K562 (cell line): ENCODE measurements at regions not wholly inside any gene's neighbourhood (a gene's known extent, or its start where the extent isn't known, plus 50 kb on each side); places are given as distances from the start of the nearest gene placed in this dataset.

Source experiments
- ATAC-seq: fragments of 200-7000 bp; cut with Tn5 transposase; 3 replicates; pipeline ENCODE4 v1.9.1; 2020; ENCODE audit warnings: moderate library complexity
- BruUV-seq: library from RNA; stranded (reverse); fragments of 400-500 nt; replicated peaks from 2 replicates; lab custom pipeline; 2021; lab: Mats Ljungman, UMichigan
- CTCF ChIA-PET: fragments of 300-600 bp; formaldehyde crosslinking; extraction: SDS; loops from one replicate; lab custom pipeline; 2021; ENCODE audit warnings: low intra/inter-chr PET ratio; lab: Yijun Ruan, JAX
- POLR2A ChIA-PET: fragments of 300-600, 350-650 bp; sonication (Branson Sonifier 250); formaldehyde crosslinking; extraction: SDS; loops from one replicate; lab custom pipeline; 2021; ENCODE audit warnings: antibody characterized with exemption, inconsistent platforms; lab: Yijun Ruan, JAX
- DNase-seq, 4 experiments: peaks; one replicate each; pipeline versions ENCODE4 v3.0.0 to v3.0.0-alpha.2; 2011 to 2018; ENCODE audit warnings: low spot score in 3 of 4, mixed read lengths in 3 of 4; ENCODE audit errors: extremely low read depth in 1 of 4
- FAIRE-seq: peaks from 2 replicates; lab custom pipeline; 2011; peaks lifted over from hg19 to GRCh38; lab: Jason Lieb, UNC
- H2AFZ ChIP-seq: 2 replicates; pipeline ENCODE4 v1.6.0; 2011; ENCODE audit warnings: low read depth, low read length, control low read depth, inconsistent platforms
- H3K27ac ChIP-seq: fragments of 200-600 bp; 3 replicates; pipeline ENCODE4 v1.8.0; 2011; ENCODE audit warnings: low read depth, mild to moderate bottlenecking, control low read depth, inconsistent platforms, low read length, moderate library complexity, mixed read lengths; ENCODE audit errors: extremely low read depth
- H3K27me3 ChIP-seq, 2 experiments: fragments of 300-600 bp in 1 of 2; 2 replicates in 1 of 2; 3 replicates in 1 of 2; pipeline versions ENCODE4 v1.6.0 to v1.8.0; 2011; ENCODE audit warnings: inconsistent platforms in 2 of 2, low read length in 2 of 2, mild to moderate bottlenecking in 1 of 2, mixed read lengths in 1 of 2, moderate library complexity in 1 of 2; ENCODE audit not compliant: control insufficient read depth in 2 of 2, insufficient read depth in 2 of 2
- H3K36me3 ChIP-seq: fragments of 300-600 bp; 3 replicates; pipeline ENCODE4 v1.8.0; 2011; ENCODE audit warnings: mild to moderate bottlenecking, low read length, inconsistent platforms; ENCODE audit not compliant: control insufficient read depth, insufficient read depth
- H3K4me1 ChIP-seq, 2 experiments: fragments of 200-600 bp in 1 of 2; replicated peaks in 1 of 2; 2 replicates in 1 of 2; 3 replicates in 1 of 2; pipeline versions ENCODE4 v1.5.1 to v1.8.0; 2011; ENCODE audit warnings: inconsistent platforms in 2 of 2, low read length in 2 of 2, mild to moderate bottlenecking in 1 of 2, mixed read lengths in 1 of 2, moderate library complexity in 1 of 2; ENCODE audit not compliant: control insufficient read depth in 2 of 2, insufficient read depth in 2 of 2
- H3K4me2 ChIP-seq: 2 replicates; pipeline ENCODE4 v1.6.1; 2011; ENCODE audit warnings: low read length, control low read depth, inconsistent platforms, mixed read lengths; ENCODE audit not compliant: insufficient read depth
- H3K4me3 ChIP-seq: fragments of 200-600 bp; sonication (generic), shearing (Covaris generic); 2 replicates; pipeline ENCODE4 v1.5.1; 2016; ENCODE audit warnings: control low read depth, inconsistent platforms
- H3K79me2 ChIP-seq: fragments of 200-600 bp; 3 replicates; pipeline ENCODE4 v1.8.0; 2011; ENCODE audit warnings: low read length, inconsistent platforms; ENCODE audit not compliant: control insufficient read depth, insufficient read depth
- H3K9ac ChIP-seq, 2 experiments: 2 replicates each; pipeline versions ENCODE4 v1.6.0 to v1.6.1; 2011; ENCODE audit warnings: low read depth in 2 of 2, low read length in 2 of 2, control low read depth in 1 of 2, inconsistent platforms in 1 of 2, mild to moderate bottlenecking in 1 of 2, mixed read lengths in 1 of 2; ENCODE audit not compliant: insufficient read depth in 1 of 2
- H3K9me1 ChIP-seq: one replicate; pipeline ENCODE4 v1.6.0; 2011; ENCODE audit warnings: inconsistent platforms, mild to moderate bottlenecking, low read length, moderate library complexity; ENCODE audit not compliant: control insufficient read depth, insufficient read depth
- H3K9me3 ChIP-seq: replicated peaks from 2 replicates; pipeline ENCODE4 v1.5.1; 2011; ENCODE audit warnings: low read depth, low read length, inconsistent platforms; ENCODE audit not compliant: control insufficient read depth, insufficient read depth
- H4K20me1 ChIP-seq: replicated peaks from 2 replicates; pipeline ENCODE4 v1.6.1; 2011; ENCODE audit warnings: low read length, inconsistent platforms, mixed read lengths; ENCODE audit not compliant: control insufficient read depth, insufficient read depth
- NCOA2 ChIP-seq, 2 experiments: fragments of 450-650 bp; IDR thresholded peaks; 2 replicates each; pipeline ENCODE4 v1.6.1; 2018; ENCODE audit warnings: mild to moderate bottlenecking in 2 of 2, moderate library complexity in 1 of 2; ENCODE audit not compliant: partially characterized antibody in 2 of 2
- RBM14 ChIP-seq: fragments of 200-400 bp; formaldehyde crosslinking; IDR thresholded peaks from 2 replicates; pipeline ENCODE4 v1.6.1; 2018; ENCODE audit warnings: low read depth, mild to moderate bottlenecking, low read length, moderate library complexity, borderline replicate concordance; ENCODE audit not compliant: insufficient read depth
- RBM17 ChIP-seq: fragments of 200-400 bp; formaldehyde crosslinking; IDR thresholded peaks from 2 replicates; pipeline ENCODE4 v1.6.1; 2017; ENCODE audit warnings: low read depth, mild to moderate bottlenecking, low read length, borderline replicate concordance
- ZNF561 ChIP-seq: fragments of 450-650 bp; formaldehyde crosslinking; conservative IDR thresholded peaks from 2 replicates; pipeline ENCODE4 v1.4.0; 2020; ENCODE audit warnings: mild to moderate bottlenecking, moderate library complexity
- WGBS: fragments of 100-300 bp; shearing (Covaris generic); methylation state at CpG from one replicate; pipeline ENCODE4 v1.1.6; 2016; ENCODE audit warnings: low coverage, mixed read lengths; ENCODE audit not compliant: insufficient coverage; ENCODE audit errors: missing lambda C conversion rate; 5-methylcytosine and 5-hydroxymethylcytosine counted together
- in situ Hi-C: fragments of 300-500 bp; cut with MboI; formaldehyde crosslinking; loops from 4 replicates; pipeline ENCODE4 v1.15.0; 2018; ENCODE audit warnings: inconsistent platforms, mixed read lengths
- intact Hi-C: fragments of 100-400 bp; cut with micrococcal nuclease; formaldehyde crosslinking; loops from 2 replicates; pipeline ENCODE4 v1.14.2; 2022
- TF ChIP-seq, protein P1 (sequence below): fragments of 250-450 bp; sonication (Bioruptor Pico); IDR thresholded peaks from 2 replicates; pipeline ENCODE4 v1.4.0; 2020; ENCODE audit warnings: mild to moderate bottlenecking, moderate library complexity
- TF ChIP-seq, protein P2 (sequence below): fragments of 250-450 bp; sonication (Bioruptor Pico); IDR thresholded peaks from 2 replicates; pipeline ENCODE4 v1.4.0; 2020; ENCODE audit warnings: mild to moderate bottlenecking, moderate library complexity, borderline replicate concordance
- TF ChIP-seq, protein P3 (sequence below): fragments of 250-450 bp; sonication (Bioruptor Pico); IDR thresholded peaks from 2 replicates; pipeline ENCODE4 v1.5.1; 2021; ENCODE audit warnings: mild to moderate bottlenecking

DNA sequence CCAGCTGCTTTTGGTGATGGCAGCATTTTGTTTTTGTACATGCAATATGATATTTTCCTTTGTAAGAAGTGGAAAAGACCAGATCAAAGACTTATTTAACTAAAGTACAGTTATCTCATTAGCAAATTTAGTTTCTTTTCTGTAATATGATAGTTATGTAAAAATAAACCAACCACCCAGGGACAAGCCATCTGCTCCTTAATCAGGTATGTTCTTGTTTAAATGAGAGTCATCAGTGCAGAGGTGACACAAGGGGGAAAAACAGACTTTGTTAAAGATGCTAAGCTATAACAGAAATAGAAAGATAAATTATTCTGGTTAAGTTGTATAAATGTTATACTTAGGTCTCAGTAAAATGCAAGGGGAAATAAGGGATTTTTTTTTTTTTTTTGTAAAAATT is 805.7 kb upstream of the SEMA6A start (continued):
- TF ChIP-seq RBM14 (no peak), ZNF561 (CRISPR knock-in tag) (no peak), RBM17 (no peak), NCOA2 (IDR thresholded peaks at IDR 0.05; ENCODE audit: partially characterized antibody in 2 of 2) (no peak)
- TF ChIP-seq, protein P1, sequence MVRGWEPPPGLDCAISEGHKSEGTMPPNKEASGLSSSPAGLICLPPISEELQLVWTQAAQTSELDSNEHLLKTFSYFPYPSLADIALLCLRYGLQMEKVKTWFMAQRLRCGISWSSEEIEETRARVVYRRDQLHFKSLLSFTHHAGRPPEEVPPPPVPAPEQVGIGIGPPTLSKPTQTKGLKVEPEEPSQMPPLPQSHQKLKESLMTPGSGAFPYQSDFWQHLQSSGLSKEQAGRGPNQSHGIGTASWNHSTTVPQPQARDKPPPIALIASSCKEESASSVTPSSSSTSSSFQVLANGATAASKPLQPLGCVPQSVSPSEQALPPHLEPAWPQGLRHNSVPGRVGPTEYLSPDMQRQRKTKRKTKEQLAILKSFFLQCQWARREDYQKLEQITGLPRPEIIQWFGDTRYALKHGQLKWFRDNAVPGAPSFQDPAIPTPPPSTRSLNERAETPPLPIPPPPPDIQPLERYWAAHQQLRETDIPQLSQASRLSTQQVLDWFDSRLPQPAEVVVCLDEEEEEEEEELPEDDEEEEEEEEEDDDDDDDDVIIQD (CRISPR knock-in tag): no peak
- TF ChIP-seq, protein P2, sequence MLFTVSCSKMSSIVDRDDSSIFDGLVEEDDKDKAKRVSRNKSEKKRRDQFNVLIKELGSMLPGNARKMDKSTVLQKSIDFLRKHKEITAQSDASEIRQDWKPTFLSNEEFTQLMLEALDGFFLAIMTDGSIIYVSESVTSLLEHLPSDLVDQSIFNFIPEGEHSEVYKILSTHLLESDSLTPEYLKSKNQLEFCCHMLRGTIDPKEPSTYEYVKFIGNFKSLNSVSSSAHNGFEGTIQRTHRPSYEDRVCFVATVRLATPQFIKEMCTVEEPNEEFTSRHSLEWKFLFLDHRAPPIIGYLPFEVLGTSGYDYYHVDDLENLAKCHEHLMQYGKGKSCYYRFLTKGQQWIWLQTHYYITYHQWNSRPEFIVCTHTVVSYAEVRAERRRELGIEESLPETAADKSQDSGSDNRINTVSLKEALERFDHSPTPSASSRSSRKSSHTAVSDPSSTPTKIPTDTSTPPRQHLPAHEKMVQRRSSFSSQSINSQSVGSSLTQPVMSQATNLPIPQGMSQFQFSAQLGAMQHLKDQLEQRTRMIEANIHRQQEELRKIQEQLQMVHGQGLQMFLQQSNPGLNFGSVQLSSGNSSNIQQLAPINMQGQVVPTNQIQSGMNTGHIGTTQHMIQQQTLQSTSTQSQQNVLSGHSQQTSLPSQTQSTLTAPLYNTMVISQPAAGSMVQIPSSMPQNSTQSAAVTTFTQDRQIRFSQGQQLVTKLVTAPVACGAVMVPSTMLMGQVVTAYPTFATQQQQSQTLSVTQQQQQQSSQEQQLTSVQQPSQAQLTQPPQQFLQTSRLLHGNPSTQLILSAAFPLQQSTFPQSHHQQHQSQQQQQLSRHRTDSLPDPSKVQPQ (CRISPR knock-in tag): no peak
- TF ChIP-seq, all 486 proteins: peak for 0

DNA sequence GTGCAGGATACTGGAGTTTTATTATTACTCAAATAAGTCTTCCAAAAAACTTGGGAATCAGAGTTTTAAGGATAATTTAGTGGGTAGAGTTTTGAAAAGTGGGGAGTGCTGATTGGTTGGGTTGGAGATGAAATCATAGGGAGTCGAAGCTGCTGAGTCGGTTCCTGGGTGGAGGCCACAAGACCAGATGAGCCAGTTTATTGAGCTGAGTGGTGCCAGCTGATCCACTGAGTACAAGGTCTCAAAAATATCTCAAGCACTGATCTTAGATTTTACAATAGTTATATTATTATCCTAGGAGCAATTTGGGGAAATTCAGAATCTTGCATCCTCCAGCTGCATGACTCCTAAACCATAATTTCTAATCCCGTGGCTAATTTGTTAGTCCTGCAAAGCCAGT is 804.9 kb upstream of the SEMA6A start:
- no TSS peak for BruUV-seq
- in situ Hi-C loops (no loop called here), intact Hi-C loops (no loop called here)
- no peak for ATAC-seq
- H4K20me1 ChIP-seq: no peaks in the 10 kb centered on the region
- no peak for DNase-seq
- H3K4me2 ChIP-seq: no peak overlapping the region
- 2% methylated on average over 3 of the region's 3 CpGs for WGBS
- no peak for FAIRE-seq
- H3K27ac ChIP-seq: no peak overlapping the region
- no peaks in the 10 kb centered on the region for H3K4me1 ChIP-seq
- no peak overlapping the region for H3K9ac ChIP-seq
- no peaks in the 10 kb centered on the region for H3K36me3 ChIP-seq
- ChIA-PET CTCF (no interaction called here), POLR2A (interaction anchor here (0.6 kb wide), 1 partner anchor 55 kb away, joined by 4 read pairs; no protein-coding TSS in a partner anchor)
- no peak overlapping the region for H2AFZ ChIP-seq
- TF ChIP-seq, protein P3, sequence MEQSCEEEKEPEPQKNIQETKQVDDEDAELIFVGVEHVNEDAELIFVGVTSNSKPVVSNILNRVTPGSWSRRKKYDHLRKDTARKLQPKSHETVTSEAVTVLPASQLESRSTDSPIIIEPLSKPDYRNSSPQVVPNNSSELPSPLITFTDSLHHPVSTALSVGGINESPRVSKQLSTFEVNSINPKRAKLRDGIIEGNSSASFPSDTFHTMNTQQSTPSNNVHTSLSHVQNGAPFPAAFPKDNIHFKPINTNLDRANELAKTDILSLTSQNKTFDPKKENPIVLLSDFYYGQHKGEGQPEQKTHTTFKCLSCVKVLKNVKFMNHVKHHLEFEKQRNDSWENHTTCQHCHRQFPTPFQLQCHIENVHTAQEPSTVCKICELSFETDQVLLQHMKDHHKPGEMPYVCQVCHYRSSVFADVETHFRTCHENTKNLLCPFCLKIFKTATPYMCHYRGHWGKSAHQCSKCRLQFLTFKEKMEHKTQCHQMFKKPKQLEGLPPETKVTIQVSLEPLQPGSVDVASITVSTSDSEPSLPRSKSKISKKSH: no peak
- no peaks in the 10 kb centered on the region for H3K27me3 ChIP-seq
- H3K79me2 ChIP-seq: no peaks in the 10 kb centered on the region
- H3K9me1 ChIP-seq: no peaks in the 10 kb centered on the region
- no peak overlapping the region for H3K4me3 ChIP-seq
- H3K9me3 ChIP-seq: no peaks in the 10 kb centered on the region
